Umbilical cord (tissue), 1 donor: ENCODE measurements at regions not wholly inside any gene's neighbourhood (a gene's known extent, or its start where the extent isn't known, plus 50 kb on each side); places are given as distances from the start of the nearest gene placed in this dataset.

Experiments
- DNase-seq: peaks from one replicate; pipeline ENCODE4 v3.0.0-alpha.2; 2015; ENCODE audit warnings: low spot score

DNA sequence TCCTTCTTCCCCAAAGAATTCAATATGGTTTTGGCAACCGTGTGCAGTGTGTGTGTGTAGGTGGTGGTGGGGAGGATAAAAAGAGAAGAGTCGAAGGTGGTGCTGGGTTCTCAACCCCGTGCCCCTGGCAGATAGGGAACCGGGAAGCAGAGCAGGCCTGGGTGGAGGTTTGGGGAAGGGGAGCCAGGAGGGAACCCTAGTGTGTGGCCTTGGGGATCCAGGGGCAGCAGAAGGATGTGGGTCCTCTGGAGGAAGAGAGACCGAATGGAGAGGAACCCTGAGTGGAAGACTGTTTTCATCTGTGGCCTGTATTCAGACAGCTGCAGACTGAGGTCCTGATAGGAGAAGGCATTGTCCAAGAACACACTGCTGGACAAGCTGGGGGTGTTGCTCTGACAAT, 73.3 kb upstream of the B3GAT1 start:
- no peak for DNase-seq

DNA sequence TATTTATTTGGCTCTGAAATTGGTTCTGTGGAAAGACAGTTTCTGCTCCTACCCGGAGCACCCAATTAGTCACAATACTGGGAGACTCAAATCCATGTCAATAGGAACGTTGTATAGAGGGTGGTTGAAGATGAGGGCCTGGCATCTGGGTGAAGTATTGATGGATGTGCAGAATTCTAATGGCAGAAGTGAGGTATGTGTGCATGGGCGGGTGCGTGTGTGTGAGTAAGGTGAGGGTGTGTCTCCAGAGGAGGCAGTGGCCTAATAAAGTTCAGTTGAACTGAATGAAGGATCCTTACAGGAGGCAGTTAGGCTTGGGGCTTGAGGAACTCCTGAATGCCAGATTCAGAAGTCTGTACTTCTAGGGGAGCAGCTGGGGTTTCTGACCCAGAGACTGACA, 71.8 kb upstream of the B3GAT1 start:
- DNase-seq: no peak

DNA sequence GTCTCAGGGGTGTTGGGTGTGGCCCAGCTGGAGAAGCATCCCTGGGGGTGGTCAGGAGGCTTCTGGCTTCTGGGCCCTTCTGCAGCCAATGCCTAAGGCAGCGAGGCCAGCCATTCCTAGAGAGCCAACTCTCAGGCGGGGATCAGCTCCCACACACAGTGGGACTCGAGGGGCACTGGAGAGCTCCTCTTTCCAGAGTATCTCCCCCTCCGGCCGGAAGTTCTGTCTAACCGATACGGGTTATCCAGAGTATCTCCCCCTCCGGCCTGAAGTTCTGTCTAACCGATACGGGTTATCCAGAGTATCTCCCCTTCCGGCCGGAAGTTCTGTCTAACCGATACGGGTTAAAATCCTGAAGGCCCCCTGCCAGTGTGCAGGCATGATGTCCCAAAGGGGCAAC, 71.2 kb upstream of the B3GAT1 start:
- no peak for DNase-seq

DNA sequence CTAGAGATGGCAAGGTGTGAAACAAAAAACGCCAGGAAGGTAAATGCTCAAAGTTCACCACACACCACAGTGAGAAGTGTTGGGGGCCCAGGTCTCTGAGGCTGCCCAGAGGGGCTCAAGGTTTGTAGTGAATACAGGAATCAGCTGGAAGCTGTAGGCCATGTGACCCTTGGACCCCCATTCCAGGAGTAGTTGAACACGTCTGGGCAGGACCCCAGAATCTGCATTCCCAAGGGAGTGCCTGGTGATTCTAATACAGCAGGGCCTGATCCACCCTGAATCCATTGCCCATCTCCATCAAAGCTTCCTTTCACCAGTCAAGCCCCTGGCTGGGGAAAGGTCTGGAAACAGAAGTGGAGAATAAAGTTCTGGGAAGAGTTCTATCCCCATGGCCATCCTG, 70.8 kb upstream of the B3GAT1 start:
- DNase-seq: no peak

DNA sequence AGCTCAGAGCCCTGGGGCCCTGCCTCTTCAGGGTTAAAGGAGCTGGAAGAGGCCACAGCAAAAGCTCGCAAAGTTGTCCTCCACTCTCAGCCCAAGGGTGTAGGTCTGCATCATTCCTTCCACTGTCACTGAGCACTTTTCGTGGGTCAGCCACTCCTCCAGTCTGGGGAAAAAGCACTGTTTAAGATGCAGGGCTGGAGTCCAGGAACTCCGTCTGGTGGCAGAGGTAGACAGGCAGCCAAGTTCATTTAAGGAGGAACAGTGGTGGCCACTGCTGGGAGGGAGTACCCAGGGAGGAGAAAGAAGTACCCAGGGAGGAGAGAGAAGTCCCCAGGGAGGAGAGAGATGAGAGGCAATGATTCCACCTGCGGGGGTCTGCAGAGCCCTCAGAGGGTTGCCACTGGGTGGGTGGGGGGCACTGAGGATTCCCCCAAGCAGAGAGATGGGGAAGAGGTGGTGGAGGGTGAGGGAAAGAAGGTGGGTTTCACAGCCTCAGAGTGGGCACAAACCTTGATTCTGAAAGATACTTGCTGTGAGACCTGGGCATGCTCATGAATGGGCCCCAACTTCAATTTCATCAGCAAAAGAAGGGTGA, 70.0 kb upstream of the B3GAT1 start:
- no peak for DNase-seq

DNA sequence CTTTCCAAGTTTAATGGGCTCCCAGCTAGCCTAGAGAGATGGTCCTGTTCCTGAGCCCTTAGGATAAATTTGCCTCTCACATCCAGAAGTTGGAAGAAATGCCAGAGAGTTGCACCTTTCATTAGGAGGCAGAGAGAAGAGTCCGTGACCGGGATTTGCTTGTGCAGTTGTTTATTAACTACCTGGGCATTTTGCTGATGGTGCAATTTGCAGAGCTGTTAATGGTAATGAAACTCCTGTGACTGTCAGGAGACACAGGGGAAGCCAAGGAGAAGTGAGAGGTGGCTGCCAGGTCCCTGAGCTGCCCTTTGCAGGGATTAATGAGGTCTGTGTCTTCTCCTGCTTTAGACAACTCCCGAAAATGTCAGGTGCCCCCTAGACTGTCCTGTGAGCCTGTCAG, 69.1 kb upstream of the B3GAT1 start:
- no peak for DNase-seq

DNA sequence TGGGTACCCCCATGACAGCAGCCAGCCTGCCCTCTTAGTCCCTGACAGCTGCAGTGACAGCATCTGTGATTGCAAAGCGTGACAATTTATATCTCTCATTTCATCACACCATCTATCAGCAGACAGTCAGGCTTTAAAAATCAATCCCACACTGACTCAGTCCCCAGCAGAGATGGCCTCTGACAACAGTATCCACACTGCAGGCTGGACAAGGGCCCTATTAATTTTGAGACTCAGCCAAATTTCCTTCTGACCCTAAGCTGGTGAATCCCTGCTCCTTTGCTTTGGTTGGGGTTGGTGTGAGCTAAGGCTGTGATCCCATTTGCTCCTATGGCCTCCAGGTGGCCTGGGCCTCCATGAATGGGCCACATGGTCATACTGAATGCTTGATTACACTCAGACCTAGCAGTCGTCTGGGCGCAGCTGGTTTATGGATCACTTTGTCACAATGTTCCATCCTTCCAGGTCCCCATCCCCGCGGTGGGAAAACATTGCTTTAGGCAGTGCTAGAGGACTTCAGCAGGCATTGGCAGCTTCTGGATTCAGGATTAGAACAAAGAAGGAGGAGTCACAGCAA, 68.2 kb upstream of the B3GAT1 start:
- DNase-seq: no peak

DNA sequence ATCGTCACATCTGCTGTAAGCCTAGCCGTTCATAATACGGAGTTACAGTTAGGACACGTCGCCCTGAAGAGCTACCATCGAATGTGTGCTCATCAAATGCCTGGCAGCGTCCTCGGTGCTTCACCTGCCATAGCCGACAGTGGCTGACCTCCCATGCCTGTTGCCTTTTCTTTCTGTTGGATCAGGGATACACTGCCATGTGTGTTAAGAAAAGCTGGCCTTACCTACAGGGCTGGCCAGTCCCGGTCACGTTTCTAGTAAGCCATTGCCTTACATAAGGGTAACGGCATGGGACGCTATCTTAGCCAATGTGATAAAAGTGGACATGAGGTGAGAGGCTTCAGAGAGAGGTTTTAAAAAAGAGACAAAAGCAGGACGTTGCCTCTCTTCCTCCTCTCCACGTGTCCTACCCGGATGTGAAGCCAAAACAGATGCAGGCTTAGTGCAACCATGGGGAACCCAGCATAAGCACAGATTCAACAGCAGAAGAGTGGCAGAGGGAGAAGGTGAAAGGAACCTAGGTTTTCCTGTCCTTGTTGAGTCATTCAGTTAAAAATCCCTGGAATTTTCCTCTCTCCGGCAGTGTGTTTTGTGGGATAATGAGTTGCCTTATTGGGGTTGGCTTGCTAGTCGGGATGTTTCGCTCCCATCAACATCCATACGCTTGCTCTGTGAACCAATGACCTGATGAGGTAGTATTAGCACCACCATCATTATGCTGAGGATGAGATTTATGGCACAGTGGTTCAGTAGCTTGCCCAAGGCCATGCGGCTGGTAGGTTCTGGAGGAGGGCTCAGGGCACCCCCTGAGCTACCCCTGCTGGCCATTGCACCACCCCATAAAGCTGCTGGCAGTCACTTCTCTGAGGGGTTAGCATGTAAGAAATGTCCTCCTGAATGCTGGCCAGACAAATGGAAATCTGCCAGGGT, 67.4 kb upstream of the B3GAT1 start:
- DNase-seq: no peak

DNA sequence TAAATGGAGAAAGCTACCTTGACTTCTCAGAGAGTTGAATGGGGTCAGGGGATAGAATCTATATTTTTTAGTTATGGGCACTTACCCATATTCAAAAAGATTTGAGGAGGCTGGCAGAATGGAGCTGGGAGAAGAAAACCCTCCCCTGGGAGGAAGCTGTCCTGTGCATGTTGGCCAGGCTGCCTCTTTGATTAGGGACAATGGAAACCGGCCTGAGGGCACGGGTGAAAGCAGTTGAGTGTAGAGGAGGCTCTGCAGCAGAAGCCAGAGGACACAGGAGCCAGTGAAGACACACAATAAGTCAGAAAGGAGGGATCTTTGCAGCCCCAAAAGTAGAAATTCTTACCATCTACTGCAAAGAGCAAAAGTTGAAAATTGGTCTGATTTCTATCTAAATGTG, 66.6 kb upstream of the B3GAT1 start:
- no peak for DNase-seq

DNA sequence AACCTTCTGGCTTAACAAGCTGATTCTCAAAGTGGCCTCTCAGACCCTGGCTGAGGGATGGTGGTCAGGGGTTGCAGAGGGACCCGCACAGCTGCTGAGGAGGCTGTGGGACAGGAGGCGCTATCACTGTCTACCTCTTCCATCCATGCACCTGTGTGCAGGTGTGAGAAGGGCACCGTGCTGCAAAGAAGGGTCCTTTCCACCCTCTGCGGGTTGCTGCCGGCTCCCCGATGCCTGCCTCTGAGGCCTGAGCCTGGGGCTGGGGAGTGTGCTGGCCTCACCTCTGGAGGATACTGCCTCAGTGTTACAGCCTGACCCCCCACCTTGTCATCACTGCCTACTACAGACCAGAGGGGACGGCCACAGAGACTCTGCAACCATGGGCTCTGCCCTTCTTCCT, 66.1 kb upstream of the B3GAT1 start:
- no peak for DNase-seq

DNA sequence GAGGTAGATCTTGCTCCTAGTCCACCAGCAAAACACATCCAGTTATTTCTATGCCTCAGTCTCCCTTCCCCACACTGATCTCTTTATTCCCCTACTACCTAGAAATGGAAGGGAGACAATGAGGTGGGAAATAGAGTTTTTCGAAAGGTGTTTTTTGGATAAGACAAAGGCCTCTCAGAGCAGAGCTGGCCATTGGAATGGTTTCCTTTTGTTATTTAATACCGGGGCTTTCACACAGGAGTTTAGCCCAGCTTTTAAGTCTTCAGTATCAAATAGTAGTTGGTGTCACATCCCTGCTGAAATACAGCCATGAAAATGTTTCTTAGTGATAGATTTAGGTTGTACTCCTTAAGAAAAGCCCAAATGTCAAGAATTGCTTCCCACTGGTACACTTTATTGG, 65.4 kb upstream of the B3GAT1 start:
- no peak for DNase-seq

DNA sequence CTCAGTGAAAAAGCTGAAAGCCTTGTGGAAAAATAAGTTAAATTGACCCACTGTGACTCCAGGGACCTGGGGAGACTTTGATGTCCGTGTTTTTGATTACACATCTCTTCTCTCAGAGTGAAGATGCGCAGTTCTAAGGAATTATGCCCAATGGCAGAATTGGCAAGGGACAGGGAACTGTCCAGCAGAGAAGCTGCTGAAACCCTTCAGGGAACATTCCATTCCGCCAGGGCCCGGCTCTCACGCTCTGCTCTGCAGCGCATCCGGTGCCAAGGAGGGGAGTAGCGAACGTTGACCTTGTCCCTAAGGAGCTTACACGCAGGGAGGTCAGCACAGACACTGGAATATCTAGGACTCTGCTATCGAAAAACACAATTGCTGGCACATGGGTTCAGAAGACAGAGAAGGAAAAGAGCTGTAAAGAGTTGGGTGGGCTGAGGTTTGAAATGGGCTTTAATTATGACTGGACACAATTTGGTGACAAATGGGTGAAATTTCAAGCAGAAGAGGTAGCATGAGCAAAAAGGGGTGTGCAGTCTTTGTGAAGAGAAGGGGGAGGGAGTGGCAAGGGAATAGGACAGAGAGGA, 64.5 kb upstream of the B3GAT1 start:
- peak; percentile 32 for DNase-seq

DNA sequence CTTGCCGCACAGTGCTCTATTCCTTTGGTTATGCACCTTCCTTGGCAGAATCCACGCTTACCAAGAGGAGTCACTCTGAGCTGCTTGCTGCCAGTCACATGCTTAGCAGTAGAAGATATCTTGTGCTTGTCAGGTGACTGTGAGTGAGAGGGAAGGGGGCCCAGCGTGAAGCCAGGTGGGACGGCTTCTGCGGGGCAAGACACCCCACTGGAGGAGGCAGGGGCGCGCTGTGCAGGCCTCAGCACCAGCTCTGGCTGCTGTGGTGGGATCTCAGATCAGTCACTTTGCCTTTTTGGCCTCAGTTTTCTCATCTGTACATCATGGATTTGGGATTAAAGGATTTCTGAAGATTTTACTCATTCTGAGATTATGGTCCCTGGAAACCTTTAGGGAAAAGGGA, 63.9 kb upstream of the B3GAT1 start:
- no peak for DNase-seq

DNA sequence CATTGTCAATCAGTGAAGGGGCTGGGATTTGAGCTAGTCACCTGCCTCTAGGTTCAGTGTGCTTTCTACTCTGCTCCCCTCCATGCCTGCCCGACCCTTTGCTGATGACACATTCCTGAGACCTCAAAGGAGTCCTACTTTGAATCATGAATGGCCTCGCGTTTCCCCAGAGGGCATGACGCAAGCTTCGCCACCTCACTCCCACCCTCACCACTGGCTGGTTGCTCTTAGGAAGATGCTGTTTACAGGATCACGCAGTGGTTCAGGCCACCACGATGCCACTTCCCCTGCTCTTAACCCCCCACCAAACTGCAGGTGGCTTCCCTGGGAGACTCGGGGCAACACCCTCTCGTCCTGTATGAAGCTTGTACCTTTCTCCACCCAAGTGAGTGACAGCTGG, 62.9 kb upstream of the B3GAT1 start:
- no peak for DNase-seq

DNA sequence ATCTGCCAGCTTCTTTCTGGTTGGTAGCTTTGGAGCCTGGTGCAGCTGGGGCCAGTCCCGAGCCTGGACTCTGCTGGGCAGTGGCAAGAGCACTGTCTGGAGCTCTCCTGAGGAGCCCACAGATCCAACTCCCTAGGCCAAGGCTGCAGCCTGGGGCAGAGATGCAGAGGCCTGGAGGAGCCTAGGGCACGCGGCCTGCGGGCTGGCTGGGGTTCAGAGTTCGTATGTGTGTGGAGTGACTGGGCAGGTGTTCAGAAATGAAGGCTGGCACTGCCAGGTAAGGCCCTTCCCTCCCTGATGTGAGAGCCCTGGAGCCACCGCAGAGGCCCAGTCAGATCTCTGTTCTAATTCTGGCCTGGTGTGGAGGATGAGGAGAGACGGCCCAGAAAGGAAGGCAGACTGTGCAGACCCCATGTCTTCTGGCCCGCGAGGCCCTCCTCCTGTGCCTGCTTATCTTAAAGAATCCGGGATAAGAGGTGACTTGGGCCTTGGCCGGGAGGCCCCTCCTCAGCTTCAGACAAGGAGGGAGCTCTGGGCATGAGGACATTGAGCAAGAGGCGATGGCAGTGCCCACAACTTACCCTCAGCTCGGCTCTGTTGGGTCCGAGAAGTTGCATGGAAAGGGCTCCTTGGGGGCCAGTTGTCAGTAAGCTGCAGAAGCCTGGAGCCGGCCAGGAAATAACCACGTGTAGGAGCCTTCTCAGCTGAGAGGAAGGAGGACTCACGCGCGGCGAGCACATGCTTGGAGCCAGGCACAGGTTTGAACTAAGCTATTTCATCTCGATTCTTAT, 62.2 kb upstream of the B3GAT1 start:
- no peak for DNase-seq

DNA sequence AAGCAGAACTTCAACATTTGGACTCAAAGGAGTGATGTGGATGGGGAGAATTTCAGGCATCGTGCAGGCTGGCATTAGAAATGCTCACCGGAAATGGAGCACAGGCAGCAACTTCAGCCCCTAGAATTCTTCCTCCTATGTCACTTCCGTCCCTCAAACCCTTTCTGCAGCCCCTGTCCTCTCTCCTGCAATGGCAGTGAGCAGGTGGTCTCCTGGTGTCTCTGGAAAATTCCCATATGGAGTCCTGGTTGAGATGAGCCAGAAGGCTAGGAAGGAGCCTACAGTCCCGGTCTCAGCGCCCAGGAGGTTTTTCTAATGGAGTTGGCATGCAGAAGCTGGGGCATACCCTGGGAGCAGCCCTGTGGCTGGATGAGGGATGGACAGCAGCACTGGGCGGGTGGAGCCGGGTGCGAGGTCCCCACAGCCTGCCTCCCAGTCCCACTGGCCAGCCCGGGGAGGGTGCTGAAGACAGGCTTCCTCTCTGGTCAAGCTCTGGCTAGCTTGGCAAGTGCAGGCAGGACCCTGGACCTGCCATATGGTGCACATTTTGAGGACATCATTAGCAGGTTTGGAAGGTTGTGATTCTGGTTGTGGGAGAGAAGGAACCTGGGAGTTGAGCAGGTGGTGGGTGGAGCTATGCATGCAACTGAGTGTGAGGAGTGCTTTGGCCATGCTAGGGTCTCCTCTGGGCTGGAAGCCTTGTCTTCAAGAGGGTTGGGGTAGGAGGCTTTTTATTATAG, 59.8 kb upstream of the B3GAT1 start:
- DNase-seq: no peak

DNA sequence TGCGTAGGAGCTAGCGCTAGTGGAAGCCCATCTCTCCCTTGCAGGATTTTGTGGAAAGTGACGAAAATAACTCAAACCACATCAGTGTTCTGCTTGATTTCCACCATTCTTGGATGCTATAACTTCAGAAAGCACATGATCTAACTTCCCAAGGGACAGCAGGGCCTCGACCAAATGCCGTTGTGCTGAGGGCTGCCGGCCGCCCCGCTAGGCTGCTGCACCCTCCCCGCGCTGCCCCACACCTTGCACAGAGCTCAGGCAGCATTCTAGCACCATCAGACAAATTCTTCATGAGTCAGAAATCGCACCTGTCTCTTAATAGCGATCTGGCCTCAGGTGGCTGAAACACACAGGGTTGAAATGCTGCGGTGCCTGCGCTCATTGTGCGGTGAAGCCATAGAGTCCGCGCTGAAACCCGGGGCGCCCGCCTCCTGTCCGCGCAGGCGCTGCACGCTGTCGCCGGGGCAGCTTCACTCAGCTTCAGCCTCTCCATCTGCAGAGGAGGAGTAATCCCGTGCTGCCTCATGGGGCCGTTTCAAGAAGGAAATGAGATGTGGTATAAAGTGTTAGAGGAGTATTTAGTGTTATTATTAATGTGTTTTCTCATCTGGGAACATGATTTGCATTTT, 59.2 kb upstream of the B3GAT1 start:
- no peak for DNase-seq

DNA sequence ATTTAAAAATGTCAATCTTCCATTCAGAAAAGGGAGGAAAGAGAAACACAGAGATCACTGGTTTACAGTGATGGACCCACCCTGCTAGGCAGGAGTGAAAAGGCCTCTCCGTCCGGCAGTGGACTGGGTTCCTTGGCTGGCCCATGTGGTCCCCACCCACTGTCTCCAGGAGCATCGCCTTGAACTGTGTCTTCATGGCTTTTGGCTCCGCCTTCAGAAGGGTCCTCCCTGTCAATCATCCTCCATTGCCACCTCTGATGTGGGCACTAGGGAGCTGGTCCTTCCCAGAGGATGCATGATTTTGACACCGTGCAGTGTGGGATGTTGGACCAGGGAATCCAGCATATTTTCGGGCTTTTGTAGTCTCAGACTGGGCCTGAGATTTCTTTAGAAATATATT, 58.2 kb upstream of the B3GAT1 start:
- no peak for DNase-seq

DNA sequence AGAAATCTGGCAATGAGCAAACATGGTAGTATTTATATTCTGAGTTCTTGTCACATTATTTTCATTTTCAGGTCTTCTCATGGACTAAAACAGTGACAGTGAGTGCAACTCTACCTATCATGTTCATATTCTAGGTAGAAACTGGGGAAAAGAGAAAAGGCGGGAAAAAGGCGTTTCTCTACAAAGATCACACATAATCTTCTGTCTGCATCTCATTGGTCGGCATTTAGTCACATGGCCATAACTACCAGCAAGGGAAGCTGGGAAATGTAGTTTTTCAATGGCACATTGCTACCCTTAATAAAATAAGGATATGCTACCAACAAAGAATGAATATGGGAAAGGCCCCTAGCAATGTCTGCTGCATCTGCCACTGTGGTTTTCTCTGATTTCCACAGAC, 57.6 kb upstream of the B3GAT1 start:
- DNase-seq: no peak

DNA sequence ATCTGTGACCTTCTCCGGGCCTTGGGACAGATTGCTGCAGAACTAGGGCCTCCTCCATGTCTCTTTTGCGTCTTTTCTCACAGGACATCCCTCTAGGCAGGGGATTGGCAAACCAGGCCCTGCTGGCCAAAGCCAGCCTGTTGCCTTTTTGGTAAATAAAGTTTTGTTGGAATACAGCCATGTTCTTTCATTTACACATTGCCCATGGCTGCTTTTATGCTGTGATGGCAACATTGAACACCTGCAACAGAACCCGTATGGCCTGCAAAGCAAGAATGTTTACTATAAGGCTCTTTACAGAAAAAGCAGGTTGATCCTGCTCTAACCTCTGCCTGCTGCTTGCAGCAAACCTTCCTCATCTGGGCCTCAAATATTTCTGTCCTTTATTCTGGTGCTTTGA, 56.8 kb upstream of the B3GAT1 start:
- DNase-seq: peak; percentile 17
